HepG2 (cell line): ENCODE measurements at regions not wholly inside any gene's neighbourhood (a gene's known extent, or its start where the extent isn't known, plus 50 kb on each side); places are given as distances from the start of the nearest gene placed in this dataset.

Experiments
- ARNT ChIP-seq: fragments of 450-650 bp; IDR thresholded peaks from 2 replicates; pipeline ENCODE4 v1.6.1; 2017
- ASH2L ChIP-seq: fragments of 300-600, 200-600 bp; sonication (generic); IDR thresholded peaks from 2 replicates; pipeline ENCODE4 v1.7.0; 2017; ENCODE audit warnings: low read depth, mild to moderate bottlenecking, moderate library complexity, mixed read lengths, low read length; ENCODE audit not compliant: insufficient read length
- CTCF ChIP-seq: sonication (generic); formaldehyde crosslinking; IDR thresholded peaks from 2 replicates; pipeline ENCODE4 v1.5.0; 2020; ENCODE audit warnings: mild to moderate bottlenecking, missing genetic modification reagents, moderate library complexity
- HDAC6 ChIP-seq: fragments of 200-600 bp; sonication (generic); IDR thresholded peaks from 2 replicates; pipeline ENCODE4 v1.7.0; 2017; ENCODE audit warnings: mild to moderate bottlenecking, antibody characterized with exemption, low read length, low read depth
- HOXA3 ChIP-seq: sonication (generic); formaldehyde crosslinking; IDR thresholded peaks from 2 replicates; pipeline ENCODE4 v1.5.0; 2020; ENCODE audit warnings: missing genetic modification reagents
- MNT ChIP-seq: fragments of 450-650 bp; IDR thresholded peaks from 2 replicates; pipeline ENCODE4 v1.6.1; 2016
- RERE ChIP-seq: IDR thresholded peaks from 2 replicates; pipeline ENCODE4 v1.6.1; 2016; ENCODE audit warnings: low read depth, missing genetic modification reagents, missing compliant biosample characterization
- SKIL ChIP-seq: sonication (generic); formaldehyde crosslinking; IDR thresholded peaks from 2 replicates; pipeline ENCODE4 v1.8.0; 2022; ENCODE audit warnings: missing genetic modification reagents, mild to moderate bottlenecking, moderate library complexity, borderline replicate concordance
- SP1 ChIP-seq, 2 experiments: fragments of 450-650 bp in 1 of 2; sonication (generic) in 1 of 2; formaldehyde crosslinking in 1 of 2; IDR thresholded peaks; 2 replicates each; pipeline versions ENCODE4 v1.4.0 to v1.6.1; 2016 to 2020; ENCODE audit warnings: missing genetic modification reagents in 1 of 2
- TAF1 ChIP-seq: sonication (generic); formaldehyde crosslinking; IDR thresholded peaks from 2 replicates; pipeline ENCODE4 v1.4.0; 2020; ENCODE audit warnings: missing genetic modification reagents
- ZNF317 ChIP-seq: sonication (generic); formaldehyde crosslinking; IDR thresholded peaks from 2 replicates; pipeline ENCODE4 v1.5.0; 2020; ENCODE audit warnings: mild to moderate bottlenecking, missing genetic modification reagents
- ZZZ3 ChIP-seq: sonication (generic); formaldehyde crosslinking; IDR thresholded peaks from 2 replicates; pipeline ENCODE4 v1.4.0; 2020; ENCODE audit warnings: missing genetic modification reagents, mild to moderate bottlenecking, borderline replicate concordance

- TF ChIP-seq ZZZ3 (CRISPR knock-in tag), result no peak
- TF ChIP-seq ASH2L, result no peak
- TF ChIP-seq CTCF (CRISPR knock-in tag), result no peak
- TF ChIP-seq MNT, result no peak
- no peak for TF ChIP-seq TAF1
- TF ChIP-seq HDAC6, result no peak
- TF ChIP-seq RERE (CRISPR knock-in tag), result no peak
- TF ChIP-seq ARNT, result no peak
- no peak for TF ChIP-seq HOXA3 (CRISPR knock-in tag)
- TF ChIP-seq ZNF317, result no peak
- no peak for TF ChIP-seq SKIL (CRISPR knock-in tag)
- TF ChIP-seq SP1 (IDR thresholded peaks at IDR 0.05), result no peak
- TF ChIP-seq SP1 (CRISPR knock-in tag; IDR thresholded peaks at IDR 0.05), result no peak
These were observed 556.4 kb upstream of the SMIM31 start for GRCh38 chr4:164197556-164197955.
